ENCODE measurements at regions not wholly inside any gene's neighbourhood (a gene's known extent, or its start where the extent isn't known, plus 50 kb on each side); places are given as distances from the start of the nearest gene placed in this dataset.

- Histone ChIP-seq H3K79me2 (replicated peaks; ENCODE audit: insufficient read depth, low read length) (no peaks in the 10 kb centered on the region), H3K9ac (ENCODE audit: low read length) (no peak overlapping the region), H3K36me3 (ENCODE audit: insufficient read depth, low read length) (no peaks in the 10 kb centered on the region), H4K20me1 (ENCODE audit: insufficient read depth) (no peaks in the 10 kb centered on the region), H3K4me3 (ENCODE audit: low read length) (no peak overlapping the region), H3K9me3 (ENCODE audit: low read length) (no peaks in the 10 kb centered on the region), H2AFZ (ENCODE audit: low read depth, low read length) (no peak overlapping the region), H3K27me3 (ENCODE audit: insufficient read depth, low read depth, low read length) (no peaks in the 10 kb centered on the region), H3K4me2 (ENCODE audit: low read length) (no peak overlapping the region), H3F3A (ENCODE audit: insufficient read depth, low read length, poor library complexity, severe bottlenecking) (no peaks in the 10 kb centered on the region), H3K27ac (ENCODE audit: low read length) (no peak overlapping the region), H3K9me2 (ENCODE audit: insufficient read depth, low read length) (no peaks in the 10 kb centered on the region)
- TF ChIP-seq POLR2AphosphoS5 (IDR thresholded peaks at IDR 0.05) (no peak), EP300 (conservative IDR thresholded peaks at IDR 0.05; ENCODE audit: poor library complexity, severe bottlenecking) (no peak), RAD21 (conservative IDR thresholded peaks at IDR 0.05) (no peak)
Observed at GRCh38 chr12:9380650-9381049, 172.5 kb upstream of the PZP start.

GRCh38 chr12:9379023-9379742 lies 171.0 kb upstream of the PZP start:
- Histone ChIP-seq H3K9me3 (ENCODE audit: low read length) (no peaks in the 10 kb centered on the region), H3K27me3 (ENCODE audit: insufficient read depth, low read depth, low read length) (no peaks in the 10 kb centered on the region), H3K9me2 (ENCODE audit: insufficient read depth, low read length) (no peaks in the 10 kb centered on the region), H3K27ac (ENCODE audit: low read length) (no peak overlapping the region), H2AFZ (ENCODE audit: low read depth, low read length) (no peak overlapping the region), H3K4me2 (ENCODE audit: low read length) (no peak overlapping the region), H3K9ac (ENCODE audit: low read length) (no peak overlapping the region), H3K36me3 (ENCODE audit: insufficient read depth, low read length) (no peaks in the 10 kb centered on the region), H3F3A (ENCODE audit: insufficient read depth, low read length, poor library complexity, severe bottlenecking) (no peaks in the 10 kb centered on the region), H4K20me1 (ENCODE audit: insufficient read depth) (no peaks in the 10 kb centered on the region), H3K79me2 (replicated peaks; ENCODE audit: insufficient read depth, low read length) (no peaks in the 10 kb centered on the region), H3K4me3 (ENCODE audit: low read length) (no peak overlapping the region)
- TF ChIP-seq EP300 (conservative IDR thresholded peaks at IDR 0.05; ENCODE audit: poor library complexity, severe bottlenecking): no peak
- TF ChIP-seq SMC3 (conservative IDR thresholded peaks at IDR 0.05; ENCODE audit: poor library complexity): no peak
- TF ChIP-seq TAF1 (IDR thresholded peaks at IDR 0.05; ENCODE audit: low read depth): no peak
- no peak for TF ChIP-seq EZH2 (IDR thresholded peaks at IDR 0.05; ENCODE audit: borderline replicate concordance, insufficient read depth, low read length, poor library complexity, severe bottlenecking)
- TF ChIP-seq, protein P1, sequence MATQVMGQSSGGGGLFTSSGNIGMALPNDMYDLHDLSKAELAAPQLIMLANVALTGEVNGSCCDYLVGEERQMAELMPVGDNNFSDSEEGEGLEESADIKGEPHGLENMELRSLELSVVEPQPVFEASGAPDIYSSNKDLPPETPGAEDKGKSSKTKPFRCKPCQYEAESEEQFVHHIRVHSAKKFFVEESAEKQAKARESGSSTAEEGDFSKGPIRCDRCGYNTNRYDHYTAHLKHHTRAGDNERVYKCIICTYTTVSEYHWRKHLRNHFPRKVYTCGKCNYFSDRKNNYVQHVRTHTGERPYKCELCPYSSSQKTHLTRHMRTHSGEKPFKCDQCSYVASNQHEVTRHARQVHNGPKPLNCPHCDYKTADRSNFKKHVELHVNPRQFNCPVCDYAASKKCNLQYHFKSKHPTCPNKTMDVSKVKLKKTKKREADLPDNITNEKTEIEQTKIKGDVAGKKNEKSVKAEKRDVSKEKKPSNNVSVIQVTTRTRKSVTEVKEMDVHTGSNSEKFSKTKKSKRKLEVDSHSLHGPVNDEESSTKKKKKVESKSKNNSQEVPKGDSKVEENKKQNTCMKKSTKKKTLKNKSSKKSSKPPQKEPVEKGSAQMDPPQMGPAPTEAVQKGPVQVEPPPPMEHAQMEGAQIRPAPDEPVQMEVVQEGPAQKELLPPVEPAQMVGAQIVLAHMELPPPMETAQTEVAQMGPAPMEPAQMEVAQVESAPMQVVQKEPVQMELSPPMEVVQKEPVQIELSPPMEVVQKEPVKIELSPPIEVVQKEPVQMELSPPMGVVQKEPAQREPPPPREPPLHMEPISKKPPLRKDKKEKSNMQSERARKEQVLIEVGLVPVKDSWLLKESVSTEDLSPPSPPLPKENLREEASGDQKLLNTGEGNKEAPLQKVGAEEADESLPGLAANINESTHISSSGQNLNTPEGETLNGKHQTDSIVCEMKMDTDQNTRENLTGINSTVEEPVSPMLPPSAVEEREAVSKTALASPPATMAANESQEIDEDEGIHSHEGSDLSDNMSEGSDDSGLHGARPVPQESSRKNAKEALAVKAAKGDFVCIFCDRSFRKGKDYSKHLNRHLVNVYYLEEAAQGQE (IDR thresholded peaks at IDR 0.05; ENCODE audit: borderline replicate concordance): no peak
- TF ChIP-seq, protein P2, sequence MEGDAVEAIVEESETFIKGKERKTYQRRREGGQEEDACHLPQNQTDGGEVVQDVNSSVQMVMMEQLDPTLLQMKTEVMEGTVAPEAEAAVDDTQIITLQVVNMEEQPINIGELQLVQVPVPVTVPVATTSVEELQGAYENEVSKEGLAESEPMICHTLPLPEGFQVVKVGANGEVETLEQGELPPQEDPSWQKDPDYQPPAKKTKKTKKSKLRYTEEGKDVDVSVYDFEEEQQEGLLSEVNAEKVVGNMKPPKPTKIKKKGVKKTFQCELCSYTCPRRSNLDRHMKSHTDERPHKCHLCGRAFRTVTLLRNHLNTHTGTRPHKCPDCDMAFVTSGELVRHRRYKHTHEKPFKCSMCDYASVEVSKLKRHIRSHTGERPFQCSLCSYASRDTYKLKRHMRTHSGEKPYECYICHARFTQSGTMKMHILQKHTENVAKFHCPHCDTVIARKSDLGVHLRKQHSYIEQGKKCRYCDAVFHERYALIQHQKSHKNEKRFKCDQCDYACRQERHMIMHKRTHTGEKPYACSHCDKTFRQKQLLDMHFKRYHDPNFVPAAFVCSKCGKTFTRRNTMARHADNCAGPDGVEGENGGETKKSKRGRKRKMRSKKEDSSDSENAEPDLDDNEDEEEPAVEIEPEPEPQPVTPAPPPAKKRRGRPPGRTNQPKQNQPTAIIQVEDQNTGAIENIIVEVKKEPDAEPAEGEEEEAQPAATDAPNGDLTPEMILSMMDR (IDR thresholded peaks at IDR 0.05; ENCODE audit: poor library complexity, severe bottlenecking): no peak
- no peak for TF ChIP-seq MXI1 (conservative IDR thresholded peaks at IDR 0.05; ENCODE audit: poor library complexity, severe bottlenecking)
- TF ChIP-seq POLR2AphosphoS5 (IDR thresholded peaks at IDR 0.05): no peak
- no peak for TF ChIP-seq RAD21 (conservative IDR thresholded peaks at IDR 0.05)
